AML-193 (cell line): ENCODE measurements at regions not wholly inside any gene's neighbourhood (a gene's known extent, or its start where the extent isn't known, plus 50 kb on each side); places are given as distances from the start of the nearest gene placed in this dataset.

Source experiments
- DNase-seq, 2 experiments: peaks; one replicate each; lab custom pipeline; 2025; lab: John Stamatoyannopoulos, UW

DNA sequence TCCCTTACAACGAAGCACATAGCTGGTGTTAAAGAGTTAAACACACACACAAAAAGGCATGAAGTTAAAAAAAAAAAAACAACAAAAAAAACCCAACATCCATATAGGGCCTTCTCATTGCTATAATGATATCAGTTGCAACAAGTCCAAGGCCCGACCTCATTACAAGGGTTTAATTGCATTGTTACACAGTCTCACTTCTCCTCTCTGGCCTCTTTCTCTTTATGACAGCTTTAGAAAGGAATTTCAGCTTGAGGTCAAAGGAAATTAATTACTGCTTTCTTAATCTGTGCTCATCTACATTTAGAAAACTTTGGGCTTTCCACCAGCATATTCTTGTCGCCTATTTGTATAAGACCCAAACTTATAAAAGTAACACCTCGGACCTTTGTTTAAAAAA lies 342.1 kb downstream of the NR2F2 start:
- no peak for DNase-seq

DNA sequence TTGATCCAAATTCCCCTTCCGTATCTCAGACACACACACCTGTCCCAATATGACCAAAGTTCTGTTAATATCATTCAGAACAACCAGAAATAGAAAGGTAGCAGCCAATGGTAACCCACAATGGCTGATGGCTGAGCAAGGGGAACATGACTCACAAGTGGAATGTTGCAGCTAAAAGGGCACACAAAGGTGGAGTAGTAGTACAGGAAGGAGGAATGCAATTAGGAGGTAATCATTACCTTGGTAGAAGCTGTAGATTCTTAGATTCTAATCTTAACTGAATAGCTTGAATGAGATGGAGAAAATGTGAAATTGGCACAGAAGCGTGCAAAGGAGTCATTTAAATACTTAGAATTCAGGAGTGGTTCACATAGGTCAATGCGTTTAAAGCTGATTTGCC lies 347.9 kb downstream of the NR2F2 start:
- no peak for DNase-seq

DNA sequence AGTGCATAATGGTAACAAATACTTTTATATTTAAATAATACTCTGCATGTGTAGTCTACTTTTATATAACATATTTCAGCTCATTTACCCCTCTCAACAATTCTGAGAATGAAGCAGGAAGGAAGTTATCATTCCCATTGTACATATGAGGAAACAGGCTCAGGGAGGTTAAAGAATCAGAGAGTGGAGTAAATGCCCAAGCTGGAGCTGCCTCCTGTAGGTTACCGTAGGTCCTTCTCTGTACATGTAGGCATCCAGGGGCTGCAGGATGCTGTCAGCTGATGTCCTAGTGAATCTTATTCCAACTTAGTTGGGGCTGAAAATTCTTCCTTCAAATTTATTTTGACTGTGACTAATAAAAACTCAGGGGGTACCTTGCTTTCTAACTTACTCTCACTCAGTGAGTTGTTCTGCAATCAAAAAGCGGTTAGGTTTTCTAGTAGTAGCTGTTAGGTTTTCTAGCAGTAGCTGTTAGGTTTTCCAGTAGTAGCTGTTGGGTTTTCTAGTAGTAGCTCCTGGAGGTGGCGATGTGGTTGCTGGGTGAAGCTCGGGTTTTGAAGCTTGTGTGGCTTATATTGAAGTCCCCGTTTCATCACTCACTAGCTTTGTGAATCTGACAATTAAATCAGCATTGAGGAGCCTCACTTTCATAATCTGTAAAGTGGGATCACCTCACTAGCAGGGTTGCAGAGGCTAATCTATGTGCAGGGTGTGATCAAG lies 357.0 kb downstream of the NR2F2 start:
- no peak for DNase-seq

DNA sequence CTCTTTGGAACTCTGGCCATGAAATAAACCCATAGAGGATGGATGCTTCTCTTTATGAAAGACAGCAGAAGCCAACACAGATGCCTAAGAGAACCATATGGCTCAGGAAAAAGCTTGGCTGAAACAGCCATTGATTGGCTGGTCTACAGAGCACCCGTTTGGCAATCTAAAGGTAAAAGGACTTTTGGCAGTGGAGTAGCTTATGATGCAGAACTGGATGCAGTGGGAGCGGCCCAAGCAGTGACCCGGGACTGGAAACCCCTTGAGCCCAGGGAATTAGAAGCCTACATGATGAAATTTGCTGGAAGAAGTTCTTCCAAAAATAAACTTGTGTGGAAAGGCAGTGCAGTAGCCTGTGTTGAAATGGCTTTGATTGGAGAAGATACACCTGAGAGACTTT lies 360.2 kb downstream of the NR2F2 start:
- no peak for DNase-seq

DNA sequence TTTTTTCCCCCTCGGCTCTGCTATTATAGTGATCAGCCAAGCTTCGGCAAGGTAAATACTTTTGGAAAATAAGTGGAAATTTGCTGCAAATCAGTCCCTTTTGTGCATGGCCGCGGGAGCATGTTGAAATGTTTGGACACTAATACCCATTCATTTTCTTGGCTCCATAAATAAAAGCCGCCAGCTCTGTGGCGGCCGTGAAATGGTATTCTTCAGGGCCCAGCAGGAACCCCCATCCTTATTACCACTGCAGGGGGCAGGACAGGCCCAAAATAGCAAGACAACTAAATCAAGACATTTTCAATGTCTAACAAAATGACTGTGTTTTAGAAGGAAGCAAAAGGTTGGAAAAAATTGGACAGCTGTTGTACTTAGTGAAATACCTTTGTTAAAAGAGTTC lies 362.3 kb downstream of the NR2F2 start:
- no peak for DNase-seq

DNA sequence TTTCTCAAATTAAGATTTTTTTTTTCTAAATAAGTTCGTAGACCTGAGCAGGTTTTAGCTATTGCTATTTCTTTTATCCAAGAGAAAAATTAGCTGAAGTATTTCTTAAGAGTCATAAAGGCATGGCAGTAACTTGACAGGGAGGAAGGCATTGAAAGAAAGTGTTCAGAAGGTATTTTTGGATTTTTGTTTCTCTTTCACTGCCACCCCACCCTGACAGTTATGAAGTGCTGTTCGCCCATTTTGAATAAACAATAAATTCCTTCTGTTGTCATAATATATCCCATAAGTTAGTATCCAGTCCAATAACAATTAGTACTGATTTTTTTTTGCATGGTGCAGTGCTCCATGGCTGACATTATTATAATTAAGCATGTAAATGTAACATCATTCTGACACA lies 363.0 kb downstream of the NR2F2 start:
- DNase-seq = no peak

DNA sequence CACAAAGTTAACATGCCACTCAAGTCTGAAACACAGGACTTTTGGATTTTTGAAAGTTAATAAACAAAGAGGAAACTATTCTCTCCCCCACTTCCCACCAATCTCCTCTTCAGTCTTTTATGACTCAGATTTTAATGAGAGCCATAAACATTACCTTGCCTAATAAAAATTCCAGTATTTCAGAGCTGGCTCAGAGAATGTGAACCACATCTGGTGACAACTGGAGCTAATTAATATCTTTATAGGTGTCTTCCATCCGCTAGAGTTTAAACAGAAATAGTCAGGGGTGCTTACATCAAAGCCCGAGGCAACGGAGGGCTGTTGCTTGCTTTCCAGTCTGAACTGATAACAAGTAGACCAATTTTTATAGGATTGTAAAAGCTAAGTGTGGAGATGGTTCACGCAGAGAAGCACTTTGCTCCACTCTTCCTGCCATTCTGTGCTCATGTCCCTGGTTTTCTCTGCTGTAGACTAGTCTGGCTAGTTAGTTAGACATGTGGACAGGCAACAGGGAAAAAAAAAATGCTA lies 363.6 kb downstream of the NR2F2 start:
- no peak for DNase-seq

DNA sequence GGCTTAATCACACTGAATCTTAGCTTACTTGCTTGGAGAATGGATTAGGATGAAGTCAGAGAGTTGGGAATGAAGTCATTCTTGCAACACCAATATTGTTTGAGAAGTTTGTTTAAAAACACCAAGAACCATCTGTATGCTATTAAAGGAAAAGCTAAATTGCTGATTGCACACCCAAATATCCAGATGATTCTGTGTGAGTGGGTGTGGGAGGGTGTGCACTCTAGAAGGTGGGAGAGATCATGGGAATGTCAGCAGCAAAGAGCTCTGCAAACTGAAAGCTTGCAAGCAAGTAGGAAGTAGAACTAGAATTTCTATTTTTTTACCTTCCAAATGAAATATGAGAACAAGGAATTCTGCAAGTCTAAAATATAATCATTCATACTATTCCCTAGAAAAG lies 364.9 kb downstream of the NR2F2 start:
- DNase-seq = no peak

DNA sequence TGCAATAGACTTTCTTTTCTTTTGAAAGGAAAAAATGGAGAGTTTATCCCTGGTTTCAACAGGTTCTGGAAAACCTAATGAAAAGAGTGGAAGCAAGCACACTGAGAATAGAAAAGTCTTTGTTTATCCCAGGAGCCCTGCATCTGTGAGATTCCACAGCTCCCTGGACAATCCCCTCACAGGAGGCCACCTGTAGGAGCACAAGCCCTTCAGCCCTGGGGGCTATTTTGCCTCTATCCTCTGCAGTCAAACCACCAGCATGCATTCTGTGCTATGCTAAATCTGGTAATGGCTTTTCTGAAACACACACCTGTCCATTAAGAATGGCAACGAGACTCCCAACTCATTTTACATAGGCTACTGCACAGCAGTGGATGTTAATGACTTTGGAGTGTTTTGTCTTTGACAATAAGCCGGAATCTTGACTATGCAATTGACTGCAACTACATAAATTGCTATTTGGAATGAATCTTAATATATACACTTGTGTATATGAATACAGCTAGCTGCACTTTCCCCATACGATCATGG lies 369.4 kb downstream of the NR2F2 start:
- DNase-seq = no peak

DNA sequence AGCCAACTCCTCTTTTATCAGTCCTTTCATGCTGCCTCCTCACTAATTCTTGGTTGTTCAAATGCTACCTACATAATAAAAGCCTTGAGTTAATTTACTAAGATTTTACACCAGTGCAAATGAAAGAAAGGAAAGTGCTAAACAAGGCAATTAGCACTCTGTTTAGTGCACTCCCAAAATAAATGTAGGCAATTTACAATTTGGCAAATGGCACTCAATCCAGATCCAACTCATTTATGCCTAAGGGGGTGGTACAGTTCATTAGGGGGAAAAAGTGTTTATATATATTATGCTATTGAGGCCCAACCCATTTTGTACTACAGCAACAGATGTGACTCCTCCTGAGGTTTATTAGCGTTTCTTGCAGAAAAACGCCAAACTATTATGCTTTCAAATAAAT lies 370.1 kb downstream of the NR2F2 start:
- DNase-seq = no peak

DNA sequence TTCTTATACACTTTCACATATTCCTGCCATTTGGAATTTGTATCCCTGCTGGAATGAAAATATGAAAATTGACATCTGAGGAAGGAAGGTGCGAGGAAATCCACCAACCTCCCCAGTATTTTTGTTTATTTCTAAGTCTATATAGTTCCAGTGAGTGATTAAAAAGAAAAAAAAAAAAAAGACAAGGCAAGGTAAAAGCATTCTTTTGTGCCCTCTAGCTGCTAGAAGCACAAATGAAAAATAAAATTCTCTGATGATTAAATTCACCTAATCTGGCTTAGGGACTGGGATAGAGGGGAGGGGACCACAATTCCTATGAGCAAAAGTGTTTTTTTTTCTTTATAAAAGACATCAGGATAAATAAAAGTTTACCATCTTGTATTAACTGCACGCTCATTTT lies 370.9 kb downstream of the NR2F2 start:
- DNase-seq = no peak

DNA sequence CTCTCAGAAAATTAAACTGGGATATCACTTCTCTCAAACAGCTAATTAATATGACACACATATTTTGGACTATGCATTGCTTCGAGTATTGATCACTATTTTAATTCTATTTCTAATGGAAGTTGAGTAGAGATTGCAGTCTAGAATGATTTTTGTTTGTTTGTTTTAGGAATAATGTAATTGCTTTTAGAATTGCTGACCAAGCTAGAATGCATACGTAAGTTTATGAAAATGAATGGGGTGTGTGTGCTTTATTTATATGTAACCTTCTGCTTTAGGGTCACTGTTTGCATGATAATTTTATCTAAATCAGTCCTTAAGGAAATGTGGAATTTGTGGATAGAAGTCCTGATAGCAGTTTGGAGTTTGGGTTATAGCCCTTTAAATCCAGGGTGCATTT lies 371.4 kb downstream of the NR2F2 start:
- no peak for DNase-seq

DNA sequence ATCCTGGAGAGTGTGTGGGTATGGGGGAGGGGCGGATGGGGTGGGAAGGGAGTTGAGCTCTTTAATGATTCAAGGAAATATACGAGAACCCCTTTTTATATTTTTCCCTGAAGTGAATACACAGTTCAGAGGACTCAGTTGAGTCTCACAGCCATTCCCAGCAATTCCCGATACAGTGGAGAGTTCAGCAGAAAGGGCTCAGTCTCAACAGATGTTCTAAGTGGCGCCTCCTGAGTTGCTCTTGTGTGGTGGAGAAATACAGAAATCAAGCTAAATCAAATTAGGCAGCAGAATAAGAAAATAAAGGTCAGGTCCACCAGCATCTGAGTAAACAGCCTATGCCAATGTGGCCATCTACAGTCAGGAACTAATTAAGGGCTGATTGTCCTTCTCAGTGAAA lies 372.1 kb downstream of the NR2F2 start:
- no peak for DNase-seq

DNA sequence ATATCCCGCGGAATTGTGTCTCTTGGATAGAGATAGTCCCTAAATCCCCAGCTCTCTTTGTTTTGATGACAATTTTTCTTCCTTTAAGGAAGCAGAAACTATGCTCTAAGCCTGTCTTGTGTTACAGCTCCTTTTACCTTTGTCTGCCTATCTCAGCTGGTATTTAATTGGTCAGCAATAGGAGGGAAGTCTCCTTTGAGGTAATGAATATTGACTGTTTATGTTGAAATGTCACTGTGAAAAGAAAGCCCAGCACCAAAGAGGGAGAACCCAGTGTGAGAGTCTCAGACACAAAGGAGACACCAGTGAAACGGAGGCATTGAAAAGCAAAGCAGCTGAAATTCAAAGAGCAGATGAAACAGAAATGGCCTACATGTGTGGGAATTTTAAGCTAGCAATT lies 372.6 kb downstream of the NR2F2 start:
- no peak for DNase-seq

DNA sequence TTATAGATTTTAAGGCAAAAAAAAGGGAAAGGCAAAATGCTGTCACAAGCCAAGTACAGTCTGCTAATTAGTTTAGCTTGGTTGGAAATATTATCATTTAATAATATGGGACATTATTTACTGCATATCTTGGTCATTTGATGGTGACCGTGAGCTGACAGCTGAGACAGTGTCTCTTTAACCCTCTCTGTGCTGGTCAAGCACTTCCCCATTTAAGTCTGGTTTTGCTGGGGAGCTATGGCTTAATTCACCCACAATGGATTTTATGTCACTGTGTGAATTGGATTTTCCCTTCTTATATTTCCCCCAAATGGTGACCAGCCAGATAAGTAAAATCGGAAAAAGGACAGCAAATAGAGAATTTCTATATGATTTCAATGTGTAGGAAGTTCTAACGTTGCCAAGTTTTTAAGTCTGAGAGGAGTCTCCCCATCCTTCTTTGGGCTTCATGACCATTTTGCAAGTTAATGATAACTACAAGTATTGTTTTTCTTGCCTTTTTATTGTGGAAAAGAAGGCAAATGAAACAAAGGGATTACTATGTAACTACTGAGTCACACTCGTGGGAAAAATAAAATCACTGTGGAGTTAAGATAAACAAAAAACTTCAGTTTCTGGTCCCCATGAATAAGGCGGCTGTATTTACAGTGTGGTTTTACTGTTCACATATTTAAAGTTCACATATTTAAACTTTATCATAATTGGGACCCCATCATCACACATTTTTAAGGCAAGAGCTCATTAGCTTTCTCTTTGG lies 373.5 kb downstream of the NR2F2 start:
- DNase-seq = no peak

DNA sequence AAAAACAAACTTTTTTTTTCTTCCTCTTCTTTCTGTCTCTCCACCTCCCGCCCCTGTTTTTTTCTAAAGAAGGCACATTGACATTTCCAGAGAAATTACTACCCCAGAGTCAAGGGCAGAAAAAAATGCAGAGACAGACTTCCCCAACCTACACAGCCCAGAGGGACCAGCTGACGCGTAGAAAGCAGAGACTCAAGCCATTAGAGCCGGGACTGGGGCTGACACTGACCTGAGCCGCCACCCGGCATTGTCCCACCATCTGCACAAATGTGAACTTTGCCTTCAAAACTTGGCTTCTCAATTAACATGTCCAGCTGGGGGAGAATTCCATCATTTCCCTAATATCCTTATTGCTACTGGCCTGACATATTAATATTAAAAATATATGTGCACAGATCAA lies 385.6 kb downstream of the NR2F2 start:
- DNase-seq = no peak

DNA sequence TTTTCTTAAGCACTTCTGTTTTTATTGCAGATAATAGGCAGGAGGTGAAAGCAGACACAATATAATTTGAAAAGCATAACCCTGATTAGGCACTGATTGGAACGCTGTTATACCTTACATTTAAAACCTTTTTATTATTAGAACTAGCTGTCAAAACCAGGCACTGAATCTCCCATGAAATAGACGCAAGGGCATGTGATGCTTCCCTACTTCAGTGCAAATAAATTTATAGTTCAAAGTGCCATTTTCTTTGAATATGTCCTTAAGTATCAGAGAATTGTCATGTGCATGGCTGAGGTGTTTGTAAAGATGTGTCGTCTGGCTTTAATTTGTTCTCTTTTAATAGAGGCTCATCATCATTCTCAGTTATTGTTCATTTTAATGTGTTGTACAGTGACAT lies 386.0 kb downstream of the NR2F2 start:
- no peak for DNase-seq

DNA sequence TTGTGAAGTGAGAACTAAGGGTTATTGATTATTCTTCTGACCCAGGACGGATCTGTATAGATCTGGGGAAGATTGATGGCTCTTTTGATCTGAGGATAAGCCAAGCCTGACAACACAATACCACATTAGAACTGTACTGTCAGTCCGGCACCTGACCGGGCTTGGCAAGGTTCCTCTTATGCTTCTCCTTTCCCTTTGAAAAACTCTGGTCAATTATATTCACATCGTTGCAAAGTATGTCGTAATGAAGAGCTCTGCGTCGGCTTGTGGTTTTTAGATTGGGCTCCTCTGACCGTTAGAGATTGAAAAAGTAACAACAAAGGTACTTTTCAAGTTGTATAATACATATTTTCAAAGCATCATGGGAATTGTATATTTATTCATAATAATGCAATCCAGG lies 389.8 kb downstream of the NR2F2 start:
- DNase-seq = peak; percentile 80 to 90

DNA sequence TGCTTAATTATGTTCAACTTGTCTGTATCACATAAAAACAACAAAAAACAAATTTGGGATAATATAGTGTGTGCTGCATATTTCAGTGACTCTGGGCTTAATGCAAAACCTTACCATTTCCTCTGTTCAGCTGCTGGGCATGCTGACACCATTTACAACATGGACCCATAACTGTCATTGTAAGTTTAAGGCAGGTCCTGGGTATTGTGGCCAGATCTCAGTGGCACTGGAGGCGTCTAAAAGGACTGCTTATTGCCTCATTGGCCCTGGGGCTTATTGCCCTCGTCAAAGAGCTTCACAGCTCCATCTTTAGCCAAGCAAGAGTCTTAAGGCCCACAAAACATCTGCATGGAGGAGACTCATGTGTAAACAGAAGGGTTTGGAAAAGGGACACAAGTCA lies 390.2 kb downstream of the NR2F2 start:
- peak; percentile 56 to 63 for DNase-seq

DNA sequence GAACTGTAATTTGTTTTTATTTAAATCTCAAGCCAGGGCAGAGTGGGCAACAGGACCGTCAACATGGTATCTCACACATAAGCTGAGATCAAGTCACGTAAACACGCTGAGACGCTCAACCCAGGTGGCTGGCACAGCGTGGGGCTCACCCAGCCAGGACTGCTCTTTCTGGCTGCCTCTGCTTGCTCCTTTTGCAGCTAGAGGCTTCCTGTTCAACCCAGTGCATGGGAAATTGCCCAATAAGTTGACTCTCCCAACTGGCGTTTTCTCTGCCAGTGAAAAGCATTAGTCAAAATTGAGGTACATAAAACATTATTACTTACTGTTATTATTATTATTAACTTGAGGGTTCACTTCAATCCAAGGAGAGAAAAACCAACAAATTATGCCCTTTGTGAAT lies 398.1 kb downstream of the NR2F2 start:
- DNase-seq = peak; percentile 53 to 71

DNA sequence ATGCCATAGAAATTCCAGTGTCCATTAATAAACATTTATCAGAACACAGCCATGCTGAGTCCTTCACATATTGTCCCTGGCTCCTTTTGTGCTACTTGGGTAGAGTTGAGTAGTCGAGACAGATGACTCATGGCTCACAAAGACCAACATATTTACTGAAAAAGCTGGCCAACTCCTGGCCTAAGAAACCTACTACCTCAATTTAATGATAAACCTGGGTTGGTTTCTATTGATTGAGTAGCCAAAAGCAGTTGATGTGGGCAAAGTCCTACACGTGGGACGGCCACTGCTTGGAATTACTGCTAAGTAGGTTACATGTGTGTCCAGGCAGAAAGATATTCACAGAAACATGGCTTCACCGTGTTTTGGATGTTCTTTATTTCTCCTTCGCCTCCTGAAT lies 402.2 kb downstream of the NR2F2 start:
- no peak for DNase-seq

DNA sequence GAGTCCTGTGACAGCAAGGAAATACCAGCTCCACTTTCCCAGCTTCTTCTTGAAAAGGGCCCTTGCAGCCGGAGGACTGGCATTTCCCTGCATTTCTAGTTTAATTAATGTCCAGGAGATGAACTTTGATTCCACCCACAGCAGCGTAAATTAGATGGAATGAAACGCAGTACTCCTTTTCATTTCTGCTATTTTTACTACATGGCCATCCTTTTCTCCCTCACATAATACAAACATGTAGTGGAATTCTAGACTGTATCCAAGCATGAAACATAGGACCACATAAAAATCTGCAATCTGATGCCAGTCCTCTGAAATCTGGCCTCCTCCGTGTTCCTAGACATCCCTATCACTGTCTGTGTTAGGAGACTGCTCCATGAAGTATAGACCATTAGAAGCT lies 403.2 kb downstream of the NR2F2 start:
- DNase-seq = no peak

DNA sequence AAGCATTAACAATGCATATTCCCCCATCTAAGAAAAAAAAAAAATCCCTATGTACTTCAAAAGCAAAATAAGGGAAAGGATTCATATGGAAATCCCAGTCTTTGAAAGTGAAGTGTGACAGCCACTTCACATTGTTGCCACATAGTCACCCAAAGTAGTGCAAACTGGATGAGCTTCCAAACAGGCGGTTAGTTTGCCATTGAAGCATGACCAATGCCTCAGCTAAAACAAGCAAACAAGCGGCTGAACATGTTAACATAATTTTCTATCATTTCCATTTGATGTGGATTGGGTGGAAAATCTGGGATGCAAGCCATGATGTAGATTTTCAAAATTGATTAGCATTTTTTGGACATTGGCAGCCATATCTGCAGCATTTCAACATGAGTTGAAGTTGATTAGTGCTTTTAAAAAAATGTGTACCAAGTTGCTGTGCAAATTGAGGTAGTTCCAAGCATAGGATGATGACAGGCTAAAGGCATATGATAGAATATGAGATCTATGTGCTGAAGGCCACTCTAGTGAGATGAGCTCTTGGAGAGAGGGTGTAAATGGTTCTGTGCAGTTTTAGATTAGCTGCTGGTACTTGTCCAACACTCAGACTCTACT lies 405.2 kb downstream of the NR2F2 start:
- no peak for DNase-seq
